CD14-positive monocyte (primary cell): ENCODE measurements at regions not wholly inside any gene's neighbourhood (a gene's known extent, or its start where the extent isn't known, plus 50 kb on each side); places are given as distances from the start of the nearest gene placed in this dataset.

Experiments
- DNase-seq, 3 donors: peaks; one replicate each; pipeline ENCODE4 v3.0.0-alpha.2; 2011 to 2022
- H2AFZ ChIP-seq: 2 replicates; pipeline ENCODE4 v1.6.0; 2012; ENCODE audit warnings: mild to moderate bottlenecking, low read depth, low read length, inconsistent platforms; ENCODE audit not compliant: insufficient read depth, poor library complexity, severe bottlenecking
- H3K27ac ChIP-seq, 2 donors: 1 replicate in 1 of 2; 2 replicates in 1 of 2; pipeline ENCODE4 v1.5.1; 2012 to 2013; ENCODE audit warnings: low read length in 2 of 2, control low read depth in 1 of 2, inconsistent platforms in 1 of 2, low read depth in 1 of 2, mild to moderate bottlenecking in 1 of 2
- H3K27me3 ChIP-seq, 2 donors: one replicate each; pipeline versions ENCODE4 v1.6.0 to v1.6.1; 2011 to 2013; ENCODE audit warnings: low read length in 2 of 2; ENCODE audit not compliant: control insufficient read depth in 2 of 2, insufficient read depth in 2 of 2
- H3K36me3 ChIP-seq, 2 donors: replicated peaks in 1 of 2; 1 replicate in 1 of 2; 2 replicates in 1 of 2; pipeline versions ENCODE4 v1.5.1 to v1.6.1; 2012 to 2013; ENCODE audit warnings: low read length in 2 of 2, control low read depth in 1 of 2, inconsistent platforms in 1 of 2, mild to moderate bottlenecking in 1 of 2; ENCODE audit not compliant: insufficient read depth in 2 of 2, control insufficient read depth in 1 of 2
- H3K4me1 ChIP-seq, 2 donors: 1 replicate in 1 of 2; 2 replicates in 1 of 2; pipeline versions ENCODE4 v1.5.1 to v1.6.1; 2012 to 2013; ENCODE audit warnings: low read length in 2 of 2, control low read depth in 1 of 2, inconsistent platforms in 1 of 2, mild to moderate bottlenecking in 1 of 2, moderate library complexity in 1 of 2; ENCODE audit not compliant: insufficient read depth in 2 of 2, control insufficient read depth in 1 of 2
- H3K4me2 ChIP-seq: replicated peaks from 2 replicates; pipeline ENCODE3; 2012; ENCODE audit warnings: low read length, moderate library complexity, mild to moderate bottlenecking; ENCODE audit not compliant: poor library complexity, severe bottlenecking; ENCODE audit errors: extremely low read depth
- H3K4me3 ChIP-seq, 3 experiments: fragments of 200-600 bp in 1 of 3; sonication (generic) in 1 of 3; replicated peaks in 1 of 3; 1 replicate in 2 of 3; 2 replicates in 1 of 3; pipeline ENCODE4 v1.5.1; 2011 to 2013; ENCODE audit warnings: low read length in 3 of 3, mild to moderate bottlenecking in 3 of 3, control low read depth in 2 of 3, low read depth in 2 of 3, inconsistent platforms in 1 of 3, moderate library complexity in 1 of 3
- H3K79me2 ChIP-seq: 2 replicates; pipeline ENCODE4 v1.6.0; 2012; ENCODE audit warnings: mild to moderate bottlenecking, control low read depth, inconsistent platforms, low read length, moderate library complexity; ENCODE audit not compliant: insufficient read depth
- H3K9ac ChIP-seq: 2 replicates; pipeline ENCODE4 v1.6.0; 2017; ENCODE audit warnings: low read length, mild to moderate bottlenecking; ENCODE audit not compliant: insufficient read depth, poor library complexity, severe bottlenecking
- H3K9me3 ChIP-seq, 2 donors: replicated peaks in 1 of 2; 1 replicate in 1 of 2; 2 replicates in 1 of 2; pipeline versions ENCODE4 v1.5.1 to v1.6.1; 2012 to 2013; ENCODE audit warnings: low read length in 2 of 2, control low read depth in 1 of 2; ENCODE audit not compliant: control insufficient read depth in 1 of 2, insufficient read depth in 1 of 2
- H4K20me1 ChIP-seq: 2 replicates; pipeline ENCODE4 v1.6.0; 2012; ENCODE audit warnings: mild to moderate bottlenecking, low read length, control low read depth, moderate library complexity; ENCODE audit not compliant: insufficient read depth
- H3K27ac Mint-ChIP-seq, 7 donors: one replicate each; pipeline ENCODE4 v1.8.0; 2020; ENCODE audit warnings: mild to moderate bottlenecking in 7 of 7, mixed read lengths in 7 of 7, moderate library complexity in 6 of 7, inconsistent platforms in 2 of 7
- H3K27me3 Mint-ChIP-seq, 3 donors: one replicate each; pipeline ENCODE4 v1.8.0; 2021 to 2022; ENCODE audit warnings: low read depth in 3 of 3, mild to moderate bottlenecking in 3 of 3, mixed read lengths in 3 of 3, moderate library complexity in 3 of 3, inconsistent platforms in 1 of 3
- H3K36me3 Mint-ChIP-seq, 2 donors: one replicate each; pipeline ENCODE4 v1.8.0; 2020; ENCODE audit warnings: mixed read lengths in 2 of 2, inconsistent platforms in 1 of 2, mild to moderate bottlenecking in 1 of 2
- H3K4me1 Mint-ChIP-seq: one replicate; pipeline ENCODE4 v1.8.0; 2020; ENCODE audit warnings: mild to moderate bottlenecking, mixed read lengths
- H3K4me3 Mint-ChIP-seq, 2 donors: one replicate each; pipeline ENCODE4 v1.8.0; 2020; ENCODE audit warnings: mild to moderate bottlenecking in 2 of 2, mixed read lengths in 2 of 2, moderate library complexity in 1 of 2
- H3K9me3 Mint-ChIP-seq, 7 donors: one replicate each; pipeline ENCODE4 v1.8.0; 2020 to 2022; ENCODE audit warnings: mixed read lengths in 7 of 7, mild to moderate bottlenecking in 6 of 7, moderate library complexity in 6 of 7, inconsistent platforms in 2 of 7
- WGBS: methylation state at CpG from one replicate; pipeline ENCODE4 v1.1.5; 2013; ENCODE audit warnings: missing lambda C conversion rate; ENCODE audit not compliant: insufficient coverage; 5-methylcytosine and 5-hydroxymethylcytosine counted together
- intact Hi-C, 2 donors: fragments of 100-400 bp; cut with micrococcal nuclease; formaldehyde crosslinking; loops; one replicate each; pipeline versions ENCODE4 v1.15.0 to v1.15.1; 2023
- TF ChIP-seq, protein P1 (sequence below): fragments of 200-600 bp; IDR thresholded peaks from one replicate; pipeline ENCODE4 v1.8.0; 2022; ENCODE audit warnings: antibody characterized with exemption, mild to moderate bottlenecking

DNA sequence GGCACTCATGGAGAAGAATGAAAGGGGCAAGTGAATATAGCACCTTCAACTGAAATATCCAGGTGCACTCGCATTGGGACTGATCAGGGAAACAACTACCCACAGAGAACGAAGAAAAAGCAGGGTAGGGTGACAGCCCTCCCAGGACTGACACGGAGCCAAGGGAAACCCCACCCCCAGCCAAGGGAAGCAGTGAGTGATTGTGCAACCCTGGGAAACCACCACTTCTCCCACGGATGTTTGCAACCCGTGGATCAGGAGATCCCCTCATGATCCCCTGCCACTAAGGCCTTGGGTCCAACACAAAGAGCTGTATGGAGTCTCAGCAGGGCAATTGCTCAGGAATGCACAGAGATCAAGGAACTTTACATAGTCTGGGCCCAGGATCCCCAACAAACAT is 158.5 kb upstream of the HCCS start:
- Histone ChIP-seq H3K36me3 (no peaks in the 10 kb centered on the region), H3K9me3 (peaks cover 15 to 16% of the 10 kb centered on the region in 2 donors), H3K27ac (no peak overlapping the region), H3K9ac (no peak overlapping the region), H3K4me3 (no peak overlapping the region), H2AFZ (no peak overlapping the region), H4K20me1 (no peaks in the 10 kb centered on the region), H3K79me2 (no peaks in the 10 kb centered on the region), H3K27me3 (no peaks in the 10 kb centered on the region), H3K4me2 (no peak overlapping the region), H3K4me1 (no peaks in the 10 kb centered on the region)
- WGBS, result no CpG with 5 or more reads among the region's 5 CpGs
- Mint-ChIP-seq H3K27me3 (peaks cover 0 to 4% (median 0%) of the 10 kb centered on the region in 3 donors), H3K36me3 (no peaks in the 10 kb centered on the region), H3K4me1 (no peaks in the 10 kb centered on the region), H3K9me3 (peaks cover 10 to 32% (median 18%) of the 10 kb centered on the region in 7 donors), H3K4me3 (no peak overlapping the region), H3K27ac (no peak overlapping the region)
- peak in 1 of 3 donors; percentile 2 for DNase-seq
- intact Hi-C loops, result no loop called here
- TF ChIP-seq, protein P1, sequence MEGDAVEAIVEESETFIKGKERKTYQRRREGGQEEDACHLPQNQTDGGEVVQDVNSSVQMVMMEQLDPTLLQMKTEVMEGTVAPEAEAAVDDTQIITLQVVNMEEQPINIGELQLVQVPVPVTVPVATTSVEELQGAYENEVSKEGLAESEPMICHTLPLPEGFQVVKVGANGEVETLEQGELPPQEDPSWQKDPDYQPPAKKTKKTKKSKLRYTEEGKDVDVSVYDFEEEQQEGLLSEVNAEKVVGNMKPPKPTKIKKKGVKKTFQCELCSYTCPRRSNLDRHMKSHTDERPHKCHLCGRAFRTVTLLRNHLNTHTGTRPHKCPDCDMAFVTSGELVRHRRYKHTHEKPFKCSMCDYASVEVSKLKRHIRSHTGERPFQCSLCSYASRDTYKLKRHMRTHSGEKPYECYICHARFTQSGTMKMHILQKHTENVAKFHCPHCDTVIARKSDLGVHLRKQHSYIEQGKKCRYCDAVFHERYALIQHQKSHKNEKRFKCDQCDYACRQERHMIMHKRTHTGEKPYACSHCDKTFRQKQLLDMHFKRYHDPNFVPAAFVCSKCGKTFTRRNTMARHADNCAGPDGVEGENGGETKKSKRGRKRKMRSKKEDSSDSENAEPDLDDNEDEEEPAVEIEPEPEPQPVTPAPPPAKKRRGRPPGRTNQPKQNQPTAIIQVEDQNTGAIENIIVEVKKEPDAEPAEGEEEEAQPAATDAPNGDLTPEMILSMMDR, result no peak

DNA sequence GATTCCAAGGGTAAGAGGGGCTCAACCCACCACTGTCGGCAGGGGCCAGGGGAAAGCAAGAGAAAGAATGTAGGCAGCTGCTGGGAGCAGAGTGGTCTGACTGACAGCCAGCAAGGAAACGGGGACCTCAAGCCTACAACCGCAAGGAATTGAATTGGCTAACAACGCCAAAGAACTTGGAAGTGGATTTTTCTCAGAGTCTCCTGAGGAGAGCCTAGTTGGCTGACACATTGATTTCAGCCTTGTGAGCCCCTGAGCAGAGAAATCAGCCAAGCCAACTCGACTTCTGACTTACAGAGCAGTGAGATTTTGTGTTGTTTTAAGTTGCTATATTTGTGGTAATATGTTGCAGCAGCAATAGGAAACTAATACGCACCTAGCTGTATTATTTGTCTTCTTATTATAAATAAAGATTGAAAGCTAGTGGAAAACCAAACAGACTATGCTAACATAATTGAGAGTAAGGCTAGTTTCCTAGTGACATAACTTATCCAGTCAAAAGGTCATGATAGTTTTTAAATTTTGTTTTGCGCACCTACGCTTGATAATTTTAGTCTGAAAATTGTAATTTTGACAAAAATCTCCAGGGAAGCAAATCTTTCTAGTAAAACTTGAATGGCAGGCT is 145.8 kb upstream of the HCCS start:
- H3K9me3 ChIP-seq, result no peaks in the 10 kb centered on the region
- DNase-seq, result no peak
- no peaks in the 10 kb centered on the region for H3K4me1 ChIP-seq
- H3K27ac Mint-ChIP-seq, result no peak overlapping the region
- H2AFZ ChIP-seq, result no peak overlapping the region
- WGBS, result 86% methylated on average over 3 of the region's 8 CpGs
- H3K27me3 ChIP-seq, result no peaks in the 10 kb centered on the region
- H3K4me1 Mint-ChIP-seq, result no peaks in the 10 kb centered on the region
- H3K79me2 ChIP-seq, result no peaks in the 10 kb centered on the region
- H3K9ac ChIP-seq, result no peak overlapping the region
- TF ChIP-seq, protein P1, result no peak
- H3K4me2 ChIP-seq, result no peak overlapping the region
- peaks cover 2 to 9% (median 5%) of the 10 kb centered on the region in 7 donors for H3K9me3 Mint-ChIP-seq
- H3K36me3 ChIP-seq, result no peaks in the 10 kb centered on the region
- intact Hi-C loops, result no loop called here
- no peaks in the 10 kb centered on the region for H3K36me3 Mint-ChIP-seq
- no peaks in the 10 kb centered on the region for H3K27me3 Mint-ChIP-seq
- no peak overlapping the region for H3K27ac ChIP-seq
- H3K4me3 Mint-ChIP-seq, result no peak overlapping the region
- no peaks in the 10 kb centered on the region for H4K20me1 ChIP-seq
- no peak overlapping the region for H3K4me3 ChIP-seq
